Hematopoietic multipotent progenitor cell (in vitro differentiated cells): ENCODE measurements at regions not wholly inside any gene's neighbourhood (a gene's known extent, or its start where the extent isn't known, plus 50 kb on each side); places are given as distances from the start of the nearest gene placed in this dataset.

Source experiments
- DNase-seq, 3 donors: peaks; one replicate each; pipeline ENCODE4 v3.0.0-alpha.2; 2011 to 2015; ENCODE audit warnings: low read depth in 2 of 3, low spot score in 2 of 3

GRCh38 chr7:19242246-19242645 is 97.0 kb upstream of the FERD3L start:
- DNase-seq = no peak

- DNase-seq = no peak
Measured at GRCh38 chr7:19239951-19240350, 94.7 kb upstream of the FERD3L start.

- no peak for DNase-seq
Measured at GRCh38 chr7:19235680-19236079, 90.5 kb upstream of the FERD3L start.

GRCh38 chr7:19224951-19225350 is 79.7 kb upstream of the FERD3L start:
- no peak for DNase-seq

GRCh38 chr7:19215412-19215811 is 70.2 kb upstream of the FERD3L start:
- peak in 1 of 3 donors; percentile 2 for DNase-seq

- no peak for DNase-seq
Measured at GRCh38 chr7:19213746-19214145, 68.5 kb upstream of the FERD3L start.

- no peak for DNase-seq
Measured at GRCh38 chr7:19210893-19211413, 65.7 kb upstream of the FERD3L start.

GRCh38 chr7:19209166-19209696 is 64.0 kb upstream of the FERD3L start:
- DNase-seq = no peak

GRCh38 chr7:19206721-19207120 is 61.5 kb upstream of the FERD3L start:
- no peak for DNase-seq

GRCh38 chr7:19203686-19204085 is 58.5 kb upstream of the FERD3L start:
- no peak for DNase-seq

GRCh38 chr7:19202599-19202998 is 57.4 kb upstream of the FERD3L start:
- no peak for DNase-seq
